GM23338 (cell line): ENCODE measurements at regions not wholly inside any gene's neighbourhood (a gene's known extent, or its start where the extent isn't known, plus 50 kb on each side); places are given as distances from the start of the nearest gene placed in this dataset.

ENCODE experiments used
- ATAC-seq: fragments of 200-7000 bp; cut with Tn5 transposase; 3 replicates; pipeline ENCODE4 v1.9.1; 2020
- DNase-seq: peaks from one replicate; pipeline ENCODE4 v3.0.0-alpha.2; 2015; ENCODE audit warnings: low spot score
- H2AFZ ChIP-seq: fragments of 200-600 bp; sonication (generic); 2 replicates; pipeline ENCODE4 v1.8.0; 2016; ENCODE audit warnings: antibody characterized with exemption, mild to moderate bottlenecking, moderate library complexity
- H3F3A ChIP-seq: fragments of 200-600 bp; sonication (generic); replicated peaks from 2 replicates; pipeline ENCODE4 v1.8.0; 2017; ENCODE audit warnings: antibody characterized with exemption, mixed run types, low read depth
- H3K27ac ChIP-seq: fragments of 200-600 bp; sonication (generic); 2 replicates; pipeline ENCODE4 v1.6.1; 2016; ENCODE audit warnings: low read depth
- H3K27me3 ChIP-seq: fragments of 200-600 bp; sonication (generic); 2 replicates; pipeline ENCODE4 v1.8.0; 2016; ENCODE audit warnings: mild to moderate bottlenecking, mixed run types, moderate library complexity; ENCODE audit not compliant: insufficient read depth
- H3K36me3 ChIP-seq: fragments of 200-600 bp; sonication (generic); 2 replicates; pipeline ENCODE4 v1.8.0; 2016; ENCODE audit warnings: mild to moderate bottlenecking; ENCODE audit not compliant: insufficient read depth
- H3K4me1 ChIP-seq: fragments of 200-600 bp; sonication (generic); 2 replicates; pipeline ENCODE4 v1.8.0; 2016; ENCODE audit warnings: mild to moderate bottlenecking, moderate library complexity; ENCODE audit not compliant: insufficient read depth
- H3K4me2 ChIP-seq: fragments of 200-600 bp; sonication (generic); 2 replicates; pipeline ENCODE4 v1.7.1; 2017; ENCODE audit warnings: mixed run types
- H3K4me3 ChIP-seq: fragments of 200-600 bp; sonication (generic); 2 replicates; pipeline ENCODE4 v1.6.1; 2016; ENCODE audit warnings: mixed run types
- H3K79me2 ChIP-seq: fragments of 200-600 bp; sonication (generic); replicated peaks from 2 replicates; pipeline ENCODE4 v1.8.0; 2017; ENCODE audit warnings: mild to moderate bottlenecking; ENCODE audit not compliant: insufficient read depth
- H3K9me2 ChIP-seq: fragments of 200-600 bp; sonication (generic); 2 replicates; pipeline ENCODE4 v1.8.0; 2017; ENCODE audit not compliant: insufficient read depth
- H4K20me1 ChIP-seq: fragments of 200-600 bp; sonication (generic); replicated peaks from 2 replicates; pipeline ENCODE4 v1.8.0; 2017; ENCODE audit warnings: mild to moderate bottlenecking; ENCODE audit not compliant: insufficient read depth
- H3K27ac Mint-ChIP-seq: 2 replicates; pipeline ENCODE4 v1.8.0; 2020; ENCODE audit warnings: inconsistent platforms, mild to moderate bottlenecking, moderate library complexity, mixed read lengths
- H3K27me3 Mint-ChIP-seq: 3 replicates; pipeline ENCODE4 v1.8.0; 2022; ENCODE audit warnings: low read depth, mild to moderate bottlenecking, moderate library complexity, mixed read lengths, inconsistent platforms; ENCODE audit not compliant: insufficient read depth, poor library complexity
- H3K36me3 Mint-ChIP-seq: 3 replicates; pipeline ENCODE4 v1.8.0; 2021; ENCODE audit warnings: low read depth, mild to moderate bottlenecking, inconsistent platforms, moderate library complexity, mixed read lengths
- H3K4me1 Mint-ChIP-seq: 3 replicates; pipeline ENCODE4 v1.8.0; 2020; ENCODE audit warnings: mild to moderate bottlenecking, inconsistent platforms, mixed read lengths
- H3K4me3 Mint-ChIP-seq: 3 replicates; pipeline ENCODE4 v1.8.0; 2021; ENCODE audit warnings: moderate library complexity, mild to moderate bottlenecking, inconsistent platforms, mixed read lengths
- H3K9me3 Mint-ChIP-seq: 3 replicates; pipeline ENCODE4 v1.8.0; 2020; ENCODE audit warnings: moderate library complexity, mild to moderate bottlenecking, inconsistent platforms, mixed read lengths
- CREB1 ChIP-seq: fragments of 250-450 bp; sonication (Bioruptor Pico); IDR thresholded peaks from 2 replicates; pipeline ENCODE4 v1.5.0; 2020; ENCODE audit warnings: low read depth, mild to moderate bottlenecking, moderate library complexity
- EZH2phosphoT487 ChIP-seq: fragments of 200-600 bp; sonication (generic); IDR thresholded peaks from one replicate; pipeline ENCODE4 v1.8.1; 2018; ENCODE audit warnings: antibody characterized with exemption; ENCODE audit not compliant: unreplicated experiment
- JUNB ChIP-seq: IDR thresholded peaks from one replicate; pipeline ENCODE4 v1.6.1; 2016; ENCODE audit warnings: antibody characterized with exemption; ENCODE audit not compliant: unreplicated experiment
- ZNF114 ChIP-seq: fragments of 250-450 bp; sonication (Bioruptor Pico); IDR thresholded peaks from 2 replicates; pipeline ENCODE4 v1.5.0; 2020; ENCODE audit warnings: mild to moderate bottlenecking, moderate library complexity
- ZNF331 ChIP-seq: fragments of 250-450 bp; sonication (Bioruptor Pico); IDR thresholded peaks from 2 replicates; pipeline ENCODE4 v1.5.0; 2020; ENCODE audit warnings: low read depth, mild to moderate bottlenecking, moderate library complexity
- TF ChIP-seq, protein P1 (sequence below): IDR thresholded peaks from one replicate; pipeline ENCODE4 v1.6.1; 2018; ENCODE audit warnings: antibody characterized with exemption; ENCODE audit not compliant: unreplicated experiment
- TF ChIP-seq, protein P2 (sequence below): fragments of 250-450 bp; sonication (Bioruptor Pico); IDR thresholded peaks from 2 replicates; pipeline ENCODE4 v1.5.0; 2020; ENCODE audit warnings: mild to moderate bottlenecking, moderate library complexity
- TF ChIP-seq, protein P3 (sequence below), 2 experiments: fragments of 200-600 bp in 1 of 2; sonication (generic) in 1 of 2; conservative IDR thresholded peaks; 2 replicates each; pipeline versions ENCODE4 v1.5.1 to v1.6.1; 2016 to 2017; ENCODE audit warnings: antibody characterized with exemption in 2 of 2, low read depth in 2 of 2, mild to moderate bottlenecking in 2 of 2, moderate library complexity in 1 of 2

DNA sequence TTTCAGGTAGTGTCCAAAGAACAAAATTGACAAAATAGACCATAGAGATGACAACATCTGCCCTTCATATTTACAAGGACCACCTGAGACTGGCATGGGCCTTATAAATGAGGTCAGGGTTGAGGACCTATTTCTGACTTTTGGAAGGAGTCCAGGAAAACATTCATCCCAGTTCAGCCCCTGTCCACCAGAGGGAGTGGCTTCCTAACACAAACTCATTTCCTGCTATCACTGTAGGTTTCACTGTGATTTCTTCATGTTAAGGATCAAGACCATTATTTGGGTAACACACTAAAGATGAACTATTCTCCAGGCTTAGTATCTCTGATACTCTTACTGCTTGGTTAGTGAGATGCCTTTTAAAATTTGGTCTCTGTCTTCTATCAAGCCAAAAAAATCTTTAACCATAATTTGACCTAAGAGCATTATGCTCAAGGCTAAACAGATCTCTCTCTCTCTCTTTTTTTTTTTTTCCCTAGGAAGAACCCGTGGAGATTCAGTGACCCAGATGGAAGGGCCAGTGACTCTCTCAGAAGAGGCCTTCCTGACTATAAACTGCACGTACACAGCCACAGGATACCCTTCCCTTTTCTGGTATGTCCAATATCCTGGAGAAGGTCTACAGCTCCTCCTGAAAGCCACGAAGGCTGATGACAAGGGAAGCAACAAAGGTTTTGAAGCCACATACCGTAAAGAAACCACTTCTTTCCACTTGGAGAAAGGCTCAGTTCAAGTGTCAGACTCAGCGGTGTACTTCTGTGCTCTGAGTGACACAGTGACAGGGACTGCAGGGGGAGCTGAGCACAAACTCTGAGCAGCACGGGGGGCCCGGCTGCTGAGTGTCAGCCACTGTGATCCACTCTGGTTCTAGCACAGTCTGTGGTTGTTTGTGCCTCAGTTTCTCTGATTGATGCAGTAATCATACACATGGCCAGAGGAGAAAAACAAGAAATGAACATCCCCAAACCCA lies 267.6 kb upstream of the OR4E1 start:
- no peaks in the 10 kb centered on the region for H3K9me3 Mint-ChIP-seq

More for the DNA sequence above, 267.6 kb upstream of the OR4E1 start:
- Histone ChIP-seq H3F3A (no peaks in the 10 kb centered on the region), H2AFZ (peak overlapping the region; percentile 60), H3K27ac (no peak overlapping the region), H3K4me3 (no peak overlapping the region), H3K4me1 (0 out of 2 replicates have a peak, but pooled peaks cover 8% of the 10 kb centered on the region), H3K4me2 (no peak overlapping the region), H3K79me2 (no peaks in the 10 kb centered on the region), H3K9me2 (no peaks in the 10 kb centered on the region), H3K27me3 (no peaks in the 10 kb centered on the region), H4K20me1 (no peaks in the 10 kb centered on the region), H3K36me3 (no peaks in the 10 kb centered on the region)
- ATAC-seq = peak; percentile 88
- peak; percentile 70 for DNase-seq
- Mint-ChIP-seq H3K36me3 (no peaks in the 10 kb centered on the region), H3K27ac (no peak overlapping the region), H3K4me3 (no peak overlapping the region), H3K27me3 (no peaks in the 10 kb centered on the region), H3K4me1 (peaks cover 15% of the 10 kb centered on the region)
- no peak for TF ChIP-seq CREB1 (CRISPR knock-in tag)
- no peak for TF ChIP-seq EZH2phosphoT487
- TF ChIP-seq ZNF114 (CRISPR knock-in tag) = no peak
- TF ChIP-seq, protein P1, sequence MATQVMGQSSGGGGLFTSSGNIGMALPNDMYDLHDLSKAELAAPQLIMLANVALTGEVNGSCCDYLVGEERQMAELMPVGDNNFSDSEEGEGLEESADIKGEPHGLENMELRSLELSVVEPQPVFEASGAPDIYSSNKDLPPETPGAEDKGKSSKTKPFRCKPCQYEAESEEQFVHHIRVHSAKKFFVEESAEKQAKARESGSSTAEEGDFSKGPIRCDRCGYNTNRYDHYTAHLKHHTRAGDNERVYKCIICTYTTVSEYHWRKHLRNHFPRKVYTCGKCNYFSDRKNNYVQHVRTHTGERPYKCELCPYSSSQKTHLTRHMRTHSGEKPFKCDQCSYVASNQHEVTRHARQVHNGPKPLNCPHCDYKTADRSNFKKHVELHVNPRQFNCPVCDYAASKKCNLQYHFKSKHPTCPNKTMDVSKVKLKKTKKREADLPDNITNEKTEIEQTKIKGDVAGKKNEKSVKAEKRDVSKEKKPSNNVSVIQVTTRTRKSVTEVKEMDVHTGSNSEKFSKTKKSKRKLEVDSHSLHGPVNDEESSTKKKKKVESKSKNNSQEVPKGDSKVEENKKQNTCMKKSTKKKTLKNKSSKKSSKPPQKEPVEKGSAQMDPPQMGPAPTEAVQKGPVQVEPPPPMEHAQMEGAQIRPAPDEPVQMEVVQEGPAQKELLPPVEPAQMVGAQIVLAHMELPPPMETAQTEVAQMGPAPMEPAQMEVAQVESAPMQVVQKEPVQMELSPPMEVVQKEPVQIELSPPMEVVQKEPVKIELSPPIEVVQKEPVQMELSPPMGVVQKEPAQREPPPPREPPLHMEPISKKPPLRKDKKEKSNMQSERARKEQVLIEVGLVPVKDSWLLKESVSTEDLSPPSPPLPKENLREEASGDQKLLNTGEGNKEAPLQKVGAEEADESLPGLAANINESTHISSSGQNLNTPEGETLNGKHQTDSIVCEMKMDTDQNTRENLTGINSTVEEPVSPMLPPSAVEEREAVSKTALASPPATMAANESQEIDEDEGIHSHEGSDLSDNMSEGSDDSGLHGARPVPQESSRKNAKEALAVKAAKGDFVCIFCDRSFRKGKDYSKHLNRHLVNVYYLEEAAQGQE = no peak
- TF ChIP-seq, protein P2, sequence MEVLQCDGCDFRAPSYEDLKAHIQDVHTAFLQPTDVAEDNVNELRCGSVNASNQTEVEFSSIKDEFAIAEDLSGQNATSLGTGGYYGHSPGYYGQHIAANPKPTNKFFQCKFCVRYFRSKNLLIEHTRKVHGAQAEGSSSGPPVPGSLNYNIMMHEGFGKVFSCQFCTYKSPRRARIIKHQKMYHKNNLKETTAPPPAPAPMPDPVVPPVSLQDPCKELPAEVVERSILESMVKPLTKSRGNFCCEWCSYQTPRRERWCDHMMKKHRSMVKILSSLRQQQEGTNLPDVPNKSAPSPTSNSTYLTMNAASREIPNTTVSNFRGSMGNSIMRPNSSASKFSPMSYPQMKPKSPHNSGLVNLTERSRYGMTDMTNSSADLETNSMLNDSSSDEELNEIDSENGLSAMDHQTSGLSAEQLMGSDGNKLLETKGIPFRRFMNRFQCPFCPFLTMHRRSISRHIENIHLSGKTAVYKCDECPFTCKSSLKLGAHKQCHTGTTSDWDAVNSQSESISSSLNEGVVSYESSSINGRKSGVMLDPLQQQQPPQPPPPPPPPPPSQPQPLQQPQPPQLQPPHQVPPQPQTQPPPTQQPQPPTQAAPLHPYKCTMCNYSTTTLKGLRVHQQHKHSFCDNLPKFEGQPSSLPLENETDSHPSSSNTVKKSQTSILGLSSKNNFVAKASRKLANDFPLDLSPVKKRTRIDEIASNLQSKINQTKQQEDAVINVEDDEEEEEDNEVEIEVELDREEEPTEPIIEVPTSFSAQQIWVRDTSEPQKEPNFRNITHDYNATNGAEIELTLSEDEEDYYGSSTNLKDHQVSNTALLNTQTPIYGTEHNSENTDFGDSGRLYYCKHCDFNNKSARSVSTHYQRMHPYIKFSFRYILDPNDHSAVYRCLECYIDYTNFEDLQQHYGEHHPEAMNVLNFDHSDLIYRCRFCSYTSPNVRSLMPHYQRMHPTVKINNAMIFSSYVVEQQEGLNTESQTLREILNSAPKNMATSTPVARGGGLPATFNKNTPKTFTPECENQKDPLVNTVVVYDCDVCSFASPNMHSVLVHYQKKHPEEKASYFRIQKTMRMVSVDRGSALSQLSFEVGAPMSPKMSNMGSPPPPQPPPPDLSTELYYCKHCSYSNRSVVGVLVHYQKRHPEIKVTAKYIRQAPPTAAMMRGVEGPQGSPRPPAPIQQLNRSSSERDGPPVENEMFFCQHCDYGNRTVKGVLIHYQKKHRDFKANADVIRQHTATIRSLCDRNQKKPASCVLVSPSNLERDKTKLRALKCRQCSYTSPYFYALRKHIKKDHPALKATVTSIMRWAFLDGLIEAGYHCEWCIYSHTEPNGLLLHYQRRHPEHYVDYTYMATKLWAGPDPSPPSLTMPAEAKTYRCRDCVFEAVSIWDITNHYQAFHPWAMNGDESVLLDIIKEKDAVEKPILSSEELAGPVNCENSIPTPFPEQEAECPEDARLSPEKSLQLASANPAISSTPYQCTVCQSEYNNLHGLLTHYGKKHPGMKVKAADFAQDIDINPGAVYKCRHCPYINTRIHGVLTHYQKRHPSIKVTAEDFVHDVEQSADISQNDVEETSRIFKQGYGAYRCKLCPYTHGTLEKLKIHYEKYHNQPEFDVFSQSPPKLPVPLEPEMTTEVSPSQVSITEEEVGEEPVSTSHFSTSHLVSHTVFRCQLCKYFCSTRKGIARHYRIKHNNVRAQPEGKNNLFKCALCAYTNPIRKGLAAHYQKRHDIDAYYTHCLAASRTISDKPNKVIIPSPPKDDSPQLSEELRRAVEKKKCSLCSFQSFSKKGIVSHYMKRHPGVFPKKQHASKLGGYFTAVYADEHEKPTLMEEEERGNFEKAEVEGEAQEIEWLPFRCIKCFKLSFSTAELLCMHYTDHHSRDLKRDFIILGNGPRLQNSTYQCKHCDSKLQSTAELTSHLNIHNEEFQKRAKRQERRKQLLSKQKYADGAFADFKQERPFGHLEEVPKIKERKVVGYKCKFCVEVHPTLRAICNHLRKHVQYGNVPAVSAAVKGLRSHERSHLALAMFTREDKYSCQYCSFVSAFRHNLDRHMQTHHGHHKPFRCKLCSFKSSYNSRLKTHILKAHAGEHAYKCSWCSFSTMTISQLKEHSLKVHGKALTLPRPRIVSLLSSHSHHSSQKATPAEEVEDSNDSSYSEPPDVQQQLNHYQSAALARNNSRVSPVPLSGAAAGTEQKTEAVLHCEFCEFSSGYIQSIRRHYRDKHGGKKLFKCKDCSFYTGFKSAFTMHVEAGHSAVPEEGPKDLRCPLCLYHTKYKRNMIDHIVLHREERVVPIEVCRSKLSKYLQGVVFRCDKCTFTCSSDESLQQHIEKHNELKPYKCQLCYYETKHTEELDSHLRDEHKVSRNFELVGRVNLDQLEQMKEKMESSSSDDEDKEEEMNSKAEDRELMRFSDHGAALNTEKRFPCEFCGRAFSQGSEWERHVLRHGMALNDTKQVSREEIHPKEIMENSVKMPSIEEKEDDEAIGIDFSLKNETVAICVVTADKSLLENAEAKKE (CRISPR knock-in tag) = no peak
- TF ChIP-seq ZNF331 = no peak
- TF ChIP-seq, protein P3, sequence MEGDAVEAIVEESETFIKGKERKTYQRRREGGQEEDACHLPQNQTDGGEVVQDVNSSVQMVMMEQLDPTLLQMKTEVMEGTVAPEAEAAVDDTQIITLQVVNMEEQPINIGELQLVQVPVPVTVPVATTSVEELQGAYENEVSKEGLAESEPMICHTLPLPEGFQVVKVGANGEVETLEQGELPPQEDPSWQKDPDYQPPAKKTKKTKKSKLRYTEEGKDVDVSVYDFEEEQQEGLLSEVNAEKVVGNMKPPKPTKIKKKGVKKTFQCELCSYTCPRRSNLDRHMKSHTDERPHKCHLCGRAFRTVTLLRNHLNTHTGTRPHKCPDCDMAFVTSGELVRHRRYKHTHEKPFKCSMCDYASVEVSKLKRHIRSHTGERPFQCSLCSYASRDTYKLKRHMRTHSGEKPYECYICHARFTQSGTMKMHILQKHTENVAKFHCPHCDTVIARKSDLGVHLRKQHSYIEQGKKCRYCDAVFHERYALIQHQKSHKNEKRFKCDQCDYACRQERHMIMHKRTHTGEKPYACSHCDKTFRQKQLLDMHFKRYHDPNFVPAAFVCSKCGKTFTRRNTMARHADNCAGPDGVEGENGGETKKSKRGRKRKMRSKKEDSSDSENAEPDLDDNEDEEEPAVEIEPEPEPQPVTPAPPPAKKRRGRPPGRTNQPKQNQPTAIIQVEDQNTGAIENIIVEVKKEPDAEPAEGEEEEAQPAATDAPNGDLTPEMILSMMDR (conservative IDR thresholded peaks at IDR 0.05; ENCODE audit: low read depth in 2 of 2) = peak; percentile 66 to 78
- no peak for TF ChIP-seq JUNB
